Eye (tissue), 1 donor: ENCODE measurements at regions not wholly inside any gene's neighbourhood (a gene's known extent, or its start where the extent isn't known, plus 50 kb on each side); places are given as distances from the start of the nearest gene placed in this dataset.
A peak's percentile ranks its signal among the peaks of the same experiment; 100 is the strongest.

ENCODE experiments used
- DNase-seq: peaks from one replicate; pipeline ENCODE4 v3.0.0-alpha.2; 2015

DNA sequence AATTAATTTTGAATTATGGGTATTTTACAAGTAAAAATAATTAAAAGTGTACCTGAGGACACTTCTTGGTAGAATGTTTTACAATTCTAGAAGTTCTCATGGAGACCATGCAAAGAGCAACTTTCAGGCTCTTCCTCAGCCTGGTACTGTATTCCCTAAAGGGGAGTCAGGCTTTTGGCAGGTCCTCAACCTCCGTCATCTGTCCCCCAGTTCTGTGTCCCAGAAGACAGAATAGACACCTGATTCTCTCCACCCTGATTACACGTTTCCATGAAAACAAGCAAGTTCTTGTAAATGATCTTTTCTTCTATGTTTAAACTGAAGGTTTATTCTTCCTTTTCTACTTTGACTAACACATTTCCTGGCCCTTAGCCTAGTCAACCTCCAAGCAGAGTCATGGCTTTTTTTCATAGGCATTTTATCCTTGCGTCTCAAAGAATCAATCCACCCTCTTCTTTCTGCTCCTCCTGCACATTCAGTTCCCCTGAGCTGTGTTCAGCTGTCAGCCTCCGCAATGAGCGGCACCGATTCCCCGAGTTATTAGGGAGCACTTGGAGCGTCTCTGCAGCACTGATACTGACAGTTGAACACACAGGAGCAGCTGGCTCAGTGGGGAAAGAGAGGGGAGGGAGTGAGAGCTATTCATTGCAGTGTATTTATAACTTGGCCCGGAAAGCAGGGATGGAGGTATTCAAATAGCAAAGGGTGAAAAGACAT is 1082.4 kb upstream of the MAP3K7 start:
- DNase-seq: peak; percentile 87

DNA sequence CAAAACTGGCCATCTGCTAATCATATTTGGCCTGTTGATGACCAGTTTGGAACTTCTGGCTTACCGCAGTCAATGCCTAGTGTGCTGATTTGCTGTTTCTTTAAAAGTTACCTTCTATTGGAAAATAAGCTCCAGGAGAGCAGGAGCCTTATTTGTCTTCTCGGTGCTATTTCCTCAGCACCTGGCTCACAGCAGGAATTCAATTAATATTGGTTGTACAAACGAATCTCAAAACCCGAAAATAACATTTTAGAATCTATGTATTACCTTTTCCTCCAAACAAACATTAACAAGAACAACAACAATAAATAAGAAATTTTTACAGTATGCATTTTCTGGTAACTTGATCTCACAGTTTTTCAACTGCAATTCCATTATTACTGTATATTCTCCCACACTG is 1080.7 kb upstream of the MAP3K7 start:
- no peak for DNase-seq

DNA sequence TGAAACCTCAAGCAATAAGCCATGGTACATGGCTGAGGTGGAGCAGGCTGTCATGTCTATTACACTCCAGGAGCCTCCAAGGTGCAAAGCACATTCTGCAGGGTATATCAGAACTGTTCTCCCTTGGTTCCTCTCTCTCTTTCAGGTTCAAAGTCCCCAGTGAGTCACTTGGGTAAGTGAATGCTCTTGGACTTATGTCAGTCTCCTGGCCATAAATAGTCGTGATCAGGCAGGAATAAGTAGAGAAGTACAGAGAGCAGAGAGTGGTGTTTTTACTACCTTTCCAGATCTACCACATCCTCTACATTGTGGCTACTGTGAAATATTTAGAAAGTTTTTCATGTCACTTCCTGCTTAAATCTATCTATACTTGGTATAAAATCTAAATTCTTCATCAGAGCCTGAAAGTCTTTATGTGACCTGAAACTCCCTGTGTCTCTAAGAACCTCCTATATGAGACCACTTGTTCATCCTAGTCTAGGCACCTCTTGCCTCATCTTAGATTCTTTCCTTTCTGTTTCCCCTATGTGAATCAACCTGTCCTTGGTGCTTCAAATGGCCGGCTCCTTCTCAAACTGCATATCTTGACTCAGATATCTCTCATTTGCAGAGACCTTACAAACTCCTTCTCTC is 1077.6 kb upstream of the MAP3K7 start:
- DNase-seq: no peak

- no peak for DNase-seq
Observed at GRCh38 chr6:91660893-91661292, 1074.0 kb upstream of the MAP3K7 start.

GRCh38 chr6:91659891-91660290 is 1073.0 kb upstream of the MAP3K7 start:
- DNase-seq: peak; percentile 53

DNA sequence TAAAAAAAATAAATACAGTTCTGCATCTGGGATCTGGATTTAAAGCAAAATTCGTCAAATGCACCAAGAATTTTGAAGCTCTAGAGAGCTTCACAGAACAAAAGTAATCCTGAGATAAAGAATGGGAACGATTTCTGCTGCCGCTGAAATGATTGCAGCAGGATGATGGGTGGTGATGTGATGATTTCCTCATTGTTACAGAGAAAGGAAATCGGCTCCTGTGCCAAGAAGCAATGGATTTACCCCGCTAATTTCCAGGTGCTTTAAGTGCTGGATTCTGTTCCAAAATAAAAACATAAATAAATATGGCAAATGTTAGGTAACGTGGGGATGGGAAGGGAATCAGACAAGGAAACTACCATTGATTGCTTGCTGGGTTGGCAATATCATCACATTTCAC is 1067.9 kb upstream of the MAP3K7 start:
- DNase-seq: no peak

- DNase-seq: no peak
Observed at GRCh38 chr6:91654357-91654756, 1067.5 kb upstream of the MAP3K7 start.

GRCh38 chr6:91653895-91654294 is 1067.0 kb upstream of the MAP3K7 start:
- DNase-seq: peak; percentile 47

DNA sequence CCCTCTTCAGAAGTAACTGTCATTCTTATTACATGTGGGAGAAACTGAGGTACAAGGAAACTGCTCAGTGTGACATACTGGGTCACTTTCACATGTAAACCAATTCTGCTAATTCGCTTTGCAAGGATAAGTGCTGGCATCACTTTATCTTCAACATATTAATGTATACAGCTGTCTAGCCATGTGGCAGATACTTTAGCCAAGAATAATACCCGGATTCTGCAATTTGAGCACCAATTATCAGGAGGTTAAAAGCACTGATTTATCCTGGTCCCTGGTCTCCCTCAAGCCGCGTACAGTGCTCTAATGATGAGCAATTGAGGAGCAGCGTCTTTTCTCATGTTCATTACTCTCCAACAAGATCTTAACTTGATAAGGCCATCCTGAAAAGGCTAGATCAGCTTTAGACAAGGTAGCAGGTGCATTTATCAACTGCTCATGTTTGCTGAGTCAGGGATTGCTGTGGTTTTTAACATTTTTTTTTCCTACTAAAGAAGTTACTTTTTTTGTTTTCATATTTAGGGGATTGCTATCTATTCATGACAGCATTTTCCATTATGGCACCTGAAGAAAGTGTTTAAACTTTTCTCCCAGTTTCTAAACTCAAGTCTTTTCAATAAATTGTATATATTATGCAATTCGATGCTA is 1066.3 kb upstream of the MAP3K7 start:
- no peak for DNase-seq

GRCh38 chr6:91646649-91647048 is 1059.8 kb upstream of the MAP3K7 start:
- DNase-seq: no peak

DNA sequence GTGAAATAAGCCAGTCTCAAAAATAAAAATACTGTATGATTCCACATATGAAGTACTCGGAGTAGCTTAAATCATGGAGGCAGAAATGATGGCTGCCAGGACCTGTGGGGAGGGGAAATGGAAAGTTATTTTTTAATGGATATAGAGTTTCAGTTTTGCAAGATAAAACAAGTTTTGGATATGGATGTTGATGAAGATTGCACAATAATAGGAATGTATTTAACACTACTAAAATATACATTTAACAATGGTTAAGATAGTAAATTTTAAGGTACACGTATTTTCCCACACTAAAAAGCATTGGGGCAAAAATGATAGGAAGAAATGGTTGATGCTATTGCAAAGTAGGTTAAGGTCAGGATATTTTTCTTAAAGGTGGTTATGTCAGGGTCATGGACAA is 1058.9 kb upstream of the MAP3K7 start:
- DNase-seq: no peak

DNA sequence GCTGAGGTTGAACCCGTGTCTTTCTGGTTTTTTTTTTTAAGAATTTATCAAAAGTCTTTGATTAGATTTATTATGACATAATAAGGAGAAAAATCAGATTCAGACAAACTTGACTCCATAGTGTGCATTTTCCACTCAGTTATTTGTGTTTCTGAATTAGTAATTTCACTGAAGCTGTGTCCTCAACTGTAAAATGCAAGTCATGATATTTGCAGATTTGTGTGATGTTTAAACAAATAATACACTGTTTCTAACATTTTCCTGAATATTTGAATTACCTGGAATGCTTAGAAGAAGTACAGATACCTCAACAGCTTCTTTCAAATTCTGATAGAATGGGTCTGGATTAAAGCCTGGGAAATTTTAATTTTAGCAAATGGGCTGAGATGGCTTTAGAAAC is 1050.3 kb upstream of the MAP3K7 start:
- no peak for DNase-seq

GRCh38 chr6:91634791-91635190 is 1047.9 kb upstream of the MAP3K7 start:
- no peak for DNase-seq

DNA sequence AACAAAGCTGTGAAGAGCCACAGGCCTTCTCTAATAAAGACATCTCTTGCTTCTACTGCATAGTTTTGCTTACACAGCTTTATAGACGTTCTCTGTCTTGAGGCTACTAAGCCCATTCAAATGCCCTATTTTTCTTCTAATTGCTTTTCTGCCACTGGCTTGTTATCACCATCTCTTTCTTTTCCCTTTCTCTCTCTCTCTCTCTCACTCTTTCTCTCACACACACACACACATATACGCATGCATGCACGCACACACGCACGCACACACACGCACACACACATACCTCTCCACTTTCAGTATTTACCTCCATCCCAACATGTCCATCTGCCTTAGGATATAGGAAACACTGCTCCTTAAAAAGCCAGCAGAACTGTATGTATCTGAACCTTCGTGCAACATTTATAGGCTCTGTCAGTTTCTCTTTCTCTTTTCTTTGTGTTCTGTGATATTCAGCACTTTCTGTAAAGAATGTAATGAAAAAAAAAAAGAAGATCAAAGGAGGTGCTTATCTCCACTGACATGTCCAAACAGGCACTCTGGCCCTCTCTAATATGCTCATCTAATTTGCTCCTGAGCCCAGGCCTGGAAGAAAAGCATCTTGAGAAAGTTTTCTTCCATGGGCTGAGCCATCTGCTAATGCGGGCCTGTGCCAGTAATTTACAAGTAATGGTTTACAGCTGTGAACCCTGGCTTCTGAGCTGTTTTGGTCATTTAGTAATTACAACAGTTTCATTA is 1046.7 kb upstream of the MAP3K7 start:
- peak; percentile 86 for DNase-seq

DNA sequence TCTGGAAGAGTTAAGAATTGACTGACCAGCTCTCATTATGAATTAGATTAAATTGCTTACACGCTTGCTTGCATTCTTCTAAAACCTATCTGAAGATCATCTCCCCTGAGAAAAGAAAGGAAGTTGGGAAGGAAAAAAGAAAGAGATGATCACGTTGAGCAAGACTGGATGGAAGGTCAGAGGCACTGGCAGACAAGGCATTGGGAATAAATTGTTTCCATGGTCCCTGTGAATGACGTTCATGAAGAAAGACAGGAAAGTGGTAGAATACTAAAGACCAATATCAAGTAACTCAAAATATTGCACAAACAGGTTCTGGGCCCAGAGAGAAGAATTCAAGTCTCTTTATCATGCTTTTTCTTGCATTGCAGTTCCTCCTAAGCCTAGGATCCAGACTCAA is 1045.4 kb upstream of the MAP3K7 start:
- DNase-seq: peak; percentile 60

DNA sequence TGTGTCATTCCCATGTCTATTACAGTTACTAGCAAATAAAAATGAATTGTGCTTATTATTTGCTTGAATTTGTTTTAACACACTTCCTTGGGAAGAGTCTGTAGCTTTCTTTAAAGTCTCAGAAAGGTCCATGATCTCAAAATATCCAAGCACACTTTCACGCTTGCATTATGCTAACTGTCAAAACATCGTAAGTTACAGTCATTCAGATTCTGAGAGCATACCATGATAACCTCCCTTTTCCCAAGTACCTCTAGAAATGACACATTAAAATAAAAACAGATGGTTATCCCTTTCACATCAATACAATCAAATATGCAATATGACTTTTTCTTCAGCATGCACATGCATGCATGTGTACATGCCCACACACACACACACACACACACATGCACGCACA is 1044.4 kb upstream of the MAP3K7 start:
- no peak for DNase-seq

DNA sequence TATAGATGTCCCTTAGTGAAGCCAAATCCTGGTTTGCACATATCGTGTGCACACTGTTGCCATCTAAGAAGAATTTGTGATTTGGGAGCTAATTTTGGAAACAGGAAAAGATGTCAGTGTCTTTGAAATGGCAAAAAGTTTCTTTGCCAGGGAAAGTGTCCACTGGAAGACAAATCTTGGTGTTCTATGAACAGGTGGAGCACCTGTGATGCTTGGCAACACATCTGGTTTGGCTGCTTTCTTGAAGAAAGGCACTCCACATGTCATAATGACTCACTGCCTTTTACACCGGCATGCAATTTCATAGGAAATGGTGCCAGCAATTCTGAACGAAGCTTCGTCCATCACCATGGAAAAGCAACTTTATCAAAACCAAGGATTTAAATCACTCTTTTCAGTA is 1040.0 kb upstream of the MAP3K7 start:
- DNase-seq: no peak

DNA sequence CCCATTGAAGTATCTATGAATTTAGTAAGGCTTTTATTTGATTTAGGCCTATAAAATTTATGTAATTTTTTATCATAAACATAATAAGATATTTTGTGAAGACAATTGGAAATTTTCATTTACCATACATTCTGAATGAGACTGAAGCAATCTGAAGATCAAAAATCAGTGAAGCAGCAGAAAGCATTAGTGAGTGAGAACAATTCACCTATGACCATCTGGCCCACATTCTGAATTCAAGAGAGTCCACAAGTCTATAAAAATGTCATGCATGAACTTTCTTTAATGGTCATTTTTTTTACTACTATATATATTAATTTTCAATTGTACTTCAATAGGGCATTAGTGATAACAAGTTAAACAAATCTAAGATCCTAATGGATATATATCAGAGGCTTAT is 1026.6 kb upstream of the MAP3K7 start:
- DNase-seq: peak; percentile 33

GRCh38 chr6:91611190-91611589 is 1024.3 kb upstream of the MAP3K7 start:
- DNase-seq: no peak

- no peak for DNase-seq
Observed at GRCh38 chr6:91608428-91608827, 1021.6 kb upstream of the MAP3K7 start.

DNA sequence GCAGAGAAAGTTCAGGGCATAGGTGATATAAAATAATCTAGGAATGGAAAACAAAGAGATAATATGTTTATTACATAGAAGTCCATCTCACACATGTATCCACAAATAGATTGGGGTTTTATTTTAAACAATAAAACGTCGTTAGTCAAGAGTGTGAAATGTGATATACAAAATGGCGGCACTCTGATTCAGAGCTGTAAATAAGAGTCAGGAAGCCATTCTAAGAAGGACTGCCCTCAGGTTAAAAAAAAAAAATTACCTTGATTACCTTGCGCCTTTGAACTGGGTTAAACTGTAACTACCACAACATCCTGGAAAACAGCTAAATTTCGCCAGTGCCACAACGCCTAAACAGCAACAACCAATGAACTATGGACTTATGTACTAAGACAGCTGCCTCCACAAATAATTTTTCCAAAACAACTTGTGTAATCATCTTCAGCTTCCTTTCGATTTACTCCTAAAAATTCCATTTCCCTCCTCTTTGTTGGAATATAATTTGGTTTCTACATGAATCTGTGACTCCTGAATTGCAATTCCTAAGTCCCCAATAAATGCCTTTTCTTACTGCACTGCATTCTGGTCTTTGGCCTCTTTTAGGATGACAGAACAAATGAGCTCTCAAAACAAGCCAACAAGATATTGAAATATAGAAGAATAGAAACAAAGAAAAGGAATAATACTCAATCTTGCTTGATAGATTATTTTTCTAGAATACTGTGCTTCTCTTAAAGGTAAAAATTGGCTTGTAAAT is 1019.5 kb upstream of the MAP3K7 start:
- no peak for DNase-seq

GRCh38 chr6:91600561-91600960 is 1013.7 kb upstream of the MAP3K7 start:
- DNase-seq: no peak

- no peak for DNase-seq
Observed at GRCh38 chr6:91590191-91590590, 1003.3 kb upstream of the MAP3K7 start.
